HG03159 (cell line): ENCODE measurements at regions not wholly inside any gene's neighbourhood (a gene's known extent, or its start where the extent isn't known, plus 50 kb on each side); places are given as distances from the start of the nearest gene placed in this dataset.
"Not testable (repeated sequence)": the region's sequence is repeated elsewhere in the genome, so short reads cannot be mapped to it uniquely, and the experiment has no call there.

Experiments used
- ATAC-seq: cut with Tn5 transposase; IDR thresholded peaks from one replicate; pipeline ENCODE4 v1.9.1; 2021; ENCODE audit warnings: mild to moderate bottlenecking, moderate library complexity; ENCODE audit not compliant: unreplicated experiment

DNA sequence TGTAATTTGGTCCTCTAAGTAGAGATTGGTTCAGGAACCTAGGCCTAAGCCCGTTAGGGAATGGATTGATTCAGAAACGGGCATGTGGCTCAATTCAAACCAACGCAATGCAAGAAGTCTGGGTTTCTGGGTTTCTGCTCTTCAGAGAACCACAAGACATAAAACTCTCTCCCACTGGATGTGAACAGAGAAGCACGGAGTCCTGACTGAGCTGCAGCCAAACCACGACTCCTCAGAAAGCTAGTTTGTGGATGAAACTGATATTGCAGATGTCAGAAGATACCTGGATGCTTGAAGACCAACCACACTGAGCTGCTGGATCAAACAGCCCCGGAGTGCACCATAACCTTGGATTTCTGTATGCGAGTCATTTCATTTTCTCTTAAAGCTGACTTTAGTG is 50.0 kb downstream of the SOD2 start:
- ATAC-seq, result no peak

DNA sequence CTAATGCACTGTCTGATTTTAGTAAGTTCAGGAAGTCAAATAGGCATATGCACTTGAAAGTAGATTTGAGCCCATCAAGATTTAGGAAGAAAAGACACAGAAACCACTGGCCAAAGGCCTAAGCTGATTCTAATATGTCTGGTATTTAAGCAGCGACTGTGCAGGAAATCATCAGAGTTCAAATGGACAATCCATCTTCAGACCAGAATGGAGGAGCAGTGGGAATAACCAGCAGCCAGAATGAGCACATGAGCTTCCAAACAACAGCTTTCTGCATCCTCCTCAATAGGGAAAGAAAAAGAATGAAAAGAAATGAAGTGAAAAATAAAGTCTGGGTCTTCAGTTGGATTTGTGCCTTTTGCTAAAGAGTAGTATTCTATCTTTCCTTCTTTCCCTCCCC is 50.6 kb downstream of the SOD2 start:
- no peak for ATAC-seq

DNA sequence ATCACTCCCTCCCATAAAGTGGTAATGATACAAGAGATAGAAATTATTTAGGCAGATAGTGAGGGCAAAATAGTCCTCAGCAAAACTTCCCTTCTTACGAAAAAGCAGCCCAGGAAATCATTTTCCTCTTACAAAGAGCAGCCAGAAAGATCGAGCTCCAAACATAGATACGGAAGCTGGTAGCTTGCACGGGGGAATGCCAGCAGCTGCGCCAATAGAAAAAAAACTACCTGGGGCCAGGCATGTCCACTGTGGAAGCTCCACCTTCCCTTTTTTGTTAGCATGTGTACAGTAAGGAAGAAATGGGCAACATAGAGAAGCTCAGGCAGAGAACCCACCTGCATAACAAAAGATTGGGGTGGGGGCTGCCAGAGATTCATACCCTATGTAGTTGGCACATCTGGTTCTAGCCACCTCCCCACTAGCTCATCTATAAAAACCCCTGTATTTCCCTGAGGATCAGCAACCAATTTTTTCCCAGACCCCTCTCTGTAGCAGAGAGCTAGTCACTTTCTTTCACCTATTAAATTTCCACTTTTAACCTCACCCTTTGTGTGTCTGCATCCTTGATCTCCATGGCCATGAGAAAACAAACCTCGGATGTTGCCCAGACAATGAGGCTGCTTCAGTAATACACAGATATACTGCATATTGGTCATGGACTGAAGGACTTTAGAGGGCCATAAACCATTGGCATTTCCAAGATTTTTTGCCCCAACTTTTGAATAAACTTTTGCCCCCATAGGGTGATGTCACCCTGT is 52.1 kb downstream of the SOD2 start:
- no peak for ATAC-seq

DNA sequence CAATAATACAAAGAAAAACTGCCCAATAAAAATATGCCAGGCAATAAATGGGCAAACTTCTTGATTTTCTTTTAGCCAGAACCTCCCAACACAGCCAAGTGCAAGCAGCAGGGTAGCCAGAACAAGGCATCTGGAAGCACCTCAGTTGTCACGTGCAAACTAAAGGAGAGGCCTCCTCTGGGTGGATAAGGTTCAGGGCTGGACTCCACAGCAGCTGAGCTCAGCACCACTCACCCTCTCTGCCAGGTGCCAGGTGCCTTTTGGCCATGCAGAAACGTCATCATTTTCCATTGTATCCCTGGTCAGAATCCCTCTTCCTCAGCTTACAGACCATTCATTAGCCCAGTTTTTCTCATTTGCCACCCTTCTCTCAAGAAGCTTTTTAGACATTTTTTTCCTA is 52.7 kb downstream of the SOD2 start:
- ATAC-seq, result no peak

DNA sequence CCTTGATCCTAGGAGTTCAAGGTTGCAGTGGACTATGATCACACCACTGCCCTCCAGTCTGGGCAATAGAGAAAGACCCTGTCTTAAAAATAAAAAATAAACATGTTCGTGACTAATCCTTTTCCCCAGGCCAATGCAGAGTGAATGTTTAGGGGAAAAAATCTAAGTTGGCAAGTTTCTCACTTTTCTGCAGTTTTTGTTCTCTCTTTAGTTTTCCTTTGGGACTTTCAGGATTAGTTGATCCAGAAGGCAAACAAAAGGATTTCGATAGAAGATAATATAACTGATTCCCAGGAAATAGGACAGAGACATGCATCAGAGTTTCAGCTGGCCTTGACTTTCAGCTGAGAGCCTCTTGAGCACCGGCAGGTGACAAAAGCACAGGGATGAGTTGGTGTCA is 53.3 kb downstream of the SOD2 start:
- no peak for ATAC-seq

DNA sequence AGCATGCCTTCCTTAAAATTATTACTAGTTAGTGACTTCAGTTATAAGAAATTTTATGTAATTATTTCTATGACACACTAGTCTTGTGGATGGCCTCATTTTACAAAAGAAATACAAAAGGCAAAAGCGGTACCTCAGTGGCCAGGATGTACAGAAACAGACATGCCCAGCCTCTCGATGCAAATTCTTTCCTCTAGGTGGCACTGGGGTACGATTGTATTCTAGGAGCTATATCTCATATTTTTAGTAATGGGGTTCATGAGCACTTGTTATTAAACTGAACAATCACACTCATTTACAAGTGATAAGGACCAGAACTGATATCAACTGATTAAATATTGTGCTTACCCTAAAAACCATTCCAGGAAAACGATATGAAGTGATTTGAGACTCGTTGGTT is 59.8 kb downstream of the SOD2 start:
- ATAC-seq, result no peak

DNA sequence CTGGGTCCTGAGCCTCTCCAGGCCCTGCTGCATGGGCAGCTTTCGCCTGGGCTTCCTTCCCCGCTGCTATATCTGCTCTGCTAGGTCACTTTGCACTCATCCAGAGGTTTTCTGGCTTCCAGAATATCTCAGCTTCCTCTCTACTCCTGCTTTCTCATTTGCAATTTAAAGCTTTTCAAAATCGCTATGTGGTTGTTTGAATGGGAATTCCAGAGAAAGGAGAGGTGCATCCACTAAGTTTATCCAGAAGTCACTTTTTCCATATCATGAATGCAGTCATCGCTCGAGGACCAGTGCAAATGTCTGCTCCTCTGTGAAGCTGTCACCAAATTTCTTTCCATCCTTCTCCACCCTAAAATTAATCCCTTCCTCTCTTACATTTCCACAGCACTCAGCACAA is 61.2 kb downstream of the SOD2 start:
- ATAC-seq, result no peak

DNA sequence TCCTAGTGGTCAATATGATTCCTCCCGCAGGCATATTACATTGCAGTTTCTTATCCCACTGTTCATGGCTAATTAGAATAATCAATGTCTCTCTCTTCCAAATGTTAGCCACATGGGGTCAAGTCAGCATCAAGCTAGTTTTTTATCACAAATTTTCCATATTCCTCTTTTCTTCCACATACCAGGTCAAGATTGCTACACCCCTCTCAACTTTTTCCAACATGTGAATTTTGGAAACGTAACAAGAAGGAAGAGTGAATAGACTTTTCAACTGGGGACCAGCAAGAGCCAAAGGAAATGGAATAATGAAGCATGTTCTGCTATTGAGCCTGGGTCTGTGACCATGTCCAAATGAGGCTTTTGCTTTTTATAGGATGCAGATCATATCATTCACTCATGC is 65.1 kb downstream of the SOD2 start:
- no peak for ATAC-seq

DNA sequence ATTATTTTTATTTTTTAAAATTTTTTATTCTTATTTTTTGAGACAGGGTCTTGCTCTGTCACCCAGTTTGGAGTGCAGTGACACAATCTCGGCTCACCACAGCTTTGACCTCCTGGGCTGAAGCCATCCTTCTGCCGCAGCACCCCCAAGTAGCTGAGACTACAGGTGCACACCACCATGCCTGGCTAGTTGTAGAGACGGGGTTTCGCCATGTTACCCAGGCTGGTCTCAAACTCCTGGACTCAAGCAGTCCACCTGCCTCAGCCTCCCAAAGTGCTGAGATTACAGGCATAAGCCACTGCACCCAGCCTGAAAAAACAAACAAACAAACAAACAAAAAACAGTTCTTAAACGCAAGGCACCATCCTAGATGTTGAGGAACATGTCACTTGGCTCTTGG is 66.5 kb downstream of the SOD2 start:
- not testable (repeated sequence) for ATAC-seq

DNA sequence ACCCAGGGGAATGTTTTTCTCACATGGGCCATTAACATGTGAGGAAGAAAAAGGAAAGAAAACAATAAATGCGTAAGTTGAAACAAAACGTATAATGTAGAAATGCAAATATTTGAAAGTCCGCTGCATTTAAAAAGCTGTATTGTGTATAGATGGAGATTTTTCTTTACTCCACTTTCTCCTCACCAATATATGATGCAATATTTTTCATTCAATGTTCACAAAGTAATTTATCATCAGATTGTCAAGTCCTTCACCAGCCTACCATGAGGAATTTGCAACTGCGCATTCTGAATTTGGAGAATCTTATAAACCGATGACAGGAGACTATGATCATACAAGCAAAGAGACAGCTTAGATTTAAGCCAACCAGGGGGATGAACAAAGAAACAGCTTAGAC is 69.9 kb downstream of the SOD2 start:
- ATAC-seq, result no peak

DNA sequence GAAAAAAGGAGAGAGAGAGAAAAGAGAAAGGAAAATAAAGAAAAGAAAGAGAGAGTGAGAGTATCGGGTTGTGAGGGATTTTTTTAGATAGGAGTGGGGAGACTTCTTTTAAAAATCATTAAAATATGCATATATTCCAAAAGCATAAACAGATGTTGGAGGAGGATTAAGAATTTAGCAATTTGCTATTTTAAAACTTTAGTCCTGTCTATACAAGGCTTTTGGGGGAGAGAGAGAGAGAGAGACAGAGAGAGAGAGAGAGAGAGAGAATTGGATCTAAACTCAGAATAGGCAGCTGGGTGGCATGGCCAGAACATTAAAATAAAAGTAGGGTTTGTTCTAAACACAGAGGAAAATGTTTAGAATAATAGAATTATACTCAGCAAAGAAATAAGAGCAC is 72.1 kb downstream of the SOD2 start:
- ATAC-seq, result no peak

DNA sequence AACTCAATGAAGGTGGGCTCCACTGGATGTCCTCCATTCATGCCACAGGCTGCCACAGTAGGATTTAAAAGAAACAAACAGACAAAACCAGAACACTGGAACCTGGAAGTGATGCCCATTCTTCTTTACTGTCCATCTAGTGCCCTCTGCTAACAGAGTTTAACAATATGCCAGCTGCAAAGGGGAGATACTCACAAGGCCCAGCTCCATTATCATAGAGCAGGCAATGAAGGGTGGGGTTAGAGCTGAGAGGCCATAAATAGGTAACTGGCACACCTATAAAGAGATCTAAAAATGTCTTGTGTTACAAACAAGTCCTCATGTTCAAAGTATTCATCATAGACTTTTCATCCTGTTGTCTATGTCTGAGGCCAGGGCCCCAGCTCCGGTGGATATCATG is 75.6 kb downstream of the SOD2 start:
- ATAC-seq, result no peak

DNA sequence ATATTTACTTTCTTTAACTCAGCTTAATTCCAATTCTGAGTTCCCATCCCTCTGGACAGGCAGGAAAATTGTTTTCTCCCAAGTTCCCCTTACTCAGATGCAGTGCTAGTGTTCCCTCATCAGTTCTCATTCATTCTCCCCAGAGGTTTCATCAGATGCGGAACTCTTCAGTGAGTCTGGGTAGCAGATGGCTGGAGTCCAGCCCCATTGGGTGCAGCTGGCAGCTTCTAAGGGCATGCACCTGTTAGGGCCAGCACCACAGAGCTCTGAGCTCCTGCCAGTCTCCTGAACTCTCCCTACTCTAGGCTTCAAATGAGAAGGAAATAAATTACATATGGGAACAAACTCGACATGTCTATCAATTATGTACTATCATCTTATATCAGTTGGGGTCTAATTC is 76.6 kb downstream of the SOD2 start:
- no peak for ATAC-seq

DNA sequence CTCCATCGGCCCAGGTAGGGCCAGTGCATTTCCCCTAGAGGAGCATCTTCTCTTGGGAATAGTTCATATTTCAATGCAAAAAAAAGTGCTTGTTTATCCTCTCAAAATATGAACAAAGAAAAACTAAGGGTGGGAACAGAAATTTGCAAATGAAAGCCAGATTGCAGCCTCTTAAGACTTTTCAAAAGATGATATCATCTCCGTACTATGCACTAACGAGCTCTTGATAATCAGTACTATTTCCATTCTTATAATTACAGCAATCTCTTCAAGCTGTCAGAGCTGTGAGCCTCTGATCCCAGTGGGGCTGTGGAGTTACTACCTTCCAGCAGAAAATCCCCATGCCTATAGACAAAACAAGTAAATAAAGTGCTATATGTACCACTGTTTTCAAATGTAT is 77.1 kb downstream of the SOD2 start:
- no peak for ATAC-seq

DNA sequence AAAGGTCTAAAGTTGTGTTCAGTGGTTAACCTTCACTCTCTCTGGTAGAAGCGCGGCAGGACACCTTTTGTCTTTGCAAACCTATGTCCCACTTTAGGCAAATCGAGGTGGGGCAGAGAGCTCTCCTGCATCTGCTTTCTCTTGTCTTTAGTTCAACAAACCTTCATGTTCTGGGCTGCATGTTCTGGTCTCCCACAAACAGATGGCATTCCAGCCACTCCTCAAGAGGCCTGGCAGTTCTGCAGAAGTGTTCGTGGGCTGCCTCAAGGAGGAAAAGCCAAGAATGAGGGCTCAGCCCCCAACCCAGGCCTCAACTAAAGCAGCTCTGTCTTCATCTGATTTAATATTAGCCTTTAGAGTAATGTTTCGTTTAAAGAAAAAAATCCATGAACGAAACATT is 82.2 kb downstream of the SOD2 start:
- ATAC-seq, result no peak

DNA sequence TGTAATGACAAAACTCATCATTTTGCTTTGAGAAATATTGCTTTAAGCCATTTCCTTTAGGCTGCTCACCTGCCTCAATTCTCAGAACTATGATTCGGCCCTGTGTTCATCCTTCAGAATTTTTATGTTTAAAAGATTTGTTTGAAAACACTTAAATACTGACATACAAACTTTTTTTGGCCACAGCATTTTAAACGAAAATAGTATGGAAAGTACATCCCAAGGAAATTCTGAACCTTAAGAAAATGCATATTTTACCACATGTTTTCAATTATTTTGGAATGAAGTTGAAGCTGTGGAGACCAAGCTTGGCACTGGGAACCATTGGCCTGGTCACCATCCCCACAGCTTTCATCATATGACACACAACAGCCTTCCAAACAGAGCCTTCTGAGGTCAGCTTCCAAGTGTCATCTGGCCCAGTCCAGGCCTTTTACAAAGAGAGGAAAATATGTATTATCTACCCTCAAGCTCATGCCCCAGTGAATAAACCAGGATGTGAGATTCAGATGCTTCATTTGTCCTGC is 83.3 kb downstream of the SOD2 start:
- no peak for ATAC-seq

DNA sequence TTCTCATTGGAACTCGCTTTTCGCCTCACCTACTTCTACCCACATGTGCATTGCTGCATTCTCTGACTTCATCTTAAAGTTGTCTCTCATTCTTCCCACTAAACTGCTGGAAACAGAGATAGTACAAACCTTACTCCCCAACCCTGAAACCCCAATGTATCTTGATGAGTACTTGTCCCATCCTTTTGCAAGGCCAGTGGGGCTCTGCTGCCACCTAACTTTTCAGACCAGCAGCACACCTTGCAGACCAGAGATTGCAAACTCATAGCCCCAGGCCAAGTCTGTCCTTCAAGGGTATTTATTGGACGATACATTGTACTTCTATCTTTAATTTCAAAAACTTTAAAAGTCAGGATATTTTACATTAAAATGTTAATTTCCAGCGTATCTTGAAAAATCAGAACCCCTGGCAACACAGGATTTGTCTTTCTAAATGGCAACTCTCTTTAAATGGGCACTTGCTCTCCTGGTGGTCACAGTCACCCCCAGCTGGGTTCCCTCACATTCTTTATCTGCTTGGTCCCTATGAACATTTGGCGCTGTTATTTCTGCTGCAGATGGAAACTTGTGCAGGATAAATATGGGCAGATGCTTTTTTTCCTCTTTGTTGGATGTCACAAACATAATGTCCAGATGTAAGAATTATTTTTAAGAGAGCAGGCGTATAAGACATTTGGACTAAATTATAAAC is 83.9 kb downstream of the SOD2 start:
- ATAC-seq, result no peak

DNA sequence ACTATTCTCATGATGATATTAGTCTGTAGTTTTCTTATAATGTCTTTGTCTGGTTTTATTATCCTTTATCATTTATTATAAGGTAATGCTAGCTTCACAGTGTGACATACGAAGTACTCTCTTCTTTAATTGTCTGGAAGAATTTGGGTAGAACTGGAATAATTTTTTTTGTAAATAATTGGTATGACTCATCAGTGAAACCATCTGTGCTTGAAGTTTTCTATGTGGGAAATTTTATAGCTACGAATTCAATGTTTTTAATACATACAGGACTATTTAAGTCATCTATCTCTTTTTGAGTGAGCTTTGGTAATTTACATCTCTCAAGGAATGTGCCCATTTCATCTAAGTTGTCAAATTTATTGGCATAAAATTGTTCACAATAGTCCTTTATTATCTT is 86.3 kb downstream of the SOD2 start:
- no peak for ATAC-seq

DNA sequence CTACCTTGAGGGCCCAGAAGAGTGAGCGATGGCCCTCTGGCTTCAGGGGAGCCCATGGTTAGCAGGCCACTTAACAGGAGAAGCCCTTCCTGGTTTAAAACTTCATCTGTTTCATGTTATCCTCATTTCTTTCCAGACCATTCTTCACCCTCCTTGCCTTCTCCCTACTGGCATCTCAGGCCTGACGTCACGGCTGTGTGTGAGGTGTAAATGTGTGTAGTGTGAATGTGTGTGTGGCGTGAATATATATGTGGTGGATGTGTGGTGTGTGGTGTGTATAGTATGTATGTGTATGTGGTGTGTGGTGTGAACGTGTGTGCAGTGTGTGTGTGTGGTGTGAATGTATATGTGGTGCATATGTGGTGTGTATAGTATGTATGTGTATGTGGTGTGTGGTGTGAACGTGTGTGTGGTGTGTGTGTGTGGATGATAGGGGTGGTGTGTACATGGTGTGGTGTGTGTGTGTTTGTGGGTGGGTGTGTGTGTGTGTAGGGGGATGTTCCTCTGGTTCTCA is 88.5 kb downstream of the SOD2 start:
- no peak for ATAC-seq

DNA sequence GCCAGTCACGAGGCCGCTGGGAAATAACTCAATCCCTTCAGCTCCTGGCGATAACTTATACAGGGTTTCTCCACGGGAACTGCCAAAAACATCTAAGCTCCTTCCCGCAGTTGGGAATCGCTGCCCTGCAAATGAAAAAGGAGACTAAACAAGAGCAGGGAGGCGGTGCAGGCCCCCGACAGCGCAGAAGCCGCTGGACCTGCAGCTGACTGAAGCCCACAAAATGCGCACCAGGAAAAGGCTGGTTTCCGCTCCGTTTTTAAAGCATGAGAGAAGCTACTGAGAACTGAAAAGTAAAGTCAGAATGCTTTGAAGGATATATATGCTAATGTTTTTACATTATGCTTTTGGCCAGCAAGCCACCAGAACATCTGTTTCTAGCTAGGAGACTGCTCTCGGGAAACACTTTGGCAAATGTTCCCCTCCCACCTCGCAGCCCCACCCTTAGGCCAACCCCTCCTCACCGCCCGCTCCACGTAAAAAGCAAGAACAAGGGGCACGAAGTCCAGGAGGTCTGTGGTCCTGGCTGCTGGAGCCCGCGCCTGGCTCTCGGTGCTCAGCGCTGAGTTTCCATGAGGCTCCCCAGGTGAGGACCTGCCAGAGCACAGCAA is 90.5 kb downstream of the SOD2 start:
- no peak for ATAC-seq

DNA sequence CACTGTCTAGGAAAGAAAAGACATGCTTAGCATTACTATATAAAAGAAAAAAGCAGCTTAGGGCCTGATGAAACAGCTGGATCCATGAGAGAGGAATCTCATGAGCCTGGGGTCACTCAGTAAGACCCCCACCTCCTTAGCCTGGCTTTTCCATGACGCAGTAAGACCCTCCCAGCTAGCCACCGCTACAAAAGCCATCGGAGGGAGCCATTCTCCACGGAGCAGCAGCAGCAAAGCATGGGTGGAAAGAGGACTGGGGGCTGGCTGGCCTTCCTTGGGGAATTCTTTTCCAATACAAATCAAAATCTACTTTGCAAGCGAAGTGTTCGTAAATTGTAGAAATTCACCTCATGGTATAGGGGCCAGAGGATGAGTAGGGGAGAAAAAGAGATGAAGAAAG is 91.8 kb downstream of the SOD2 start:
- ATAC-seq, result no peak

DNA sequence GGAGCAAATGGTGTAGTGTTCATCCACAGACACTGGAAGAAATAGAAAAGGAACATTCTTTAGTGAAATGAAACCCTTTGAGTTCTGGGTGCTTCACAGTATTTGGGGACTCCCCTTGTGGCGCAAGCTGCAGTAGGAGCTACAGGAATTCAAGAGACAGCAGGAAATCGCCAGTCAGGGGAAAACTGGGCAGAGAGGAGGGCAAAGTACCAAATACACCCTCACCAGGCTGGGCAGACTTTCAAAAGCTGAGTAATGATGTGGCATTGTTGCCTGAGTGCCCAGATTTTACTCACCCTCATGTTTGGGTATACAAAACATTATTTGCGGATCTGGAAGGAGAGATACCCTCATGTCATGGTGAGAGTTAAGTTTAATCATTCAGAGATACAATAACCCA is 97.9 kb downstream of the SOD2 start:
- ATAC-seq, result no peak
